Renal pelvis (tissue), 1 donor: ENCODE measurements at regions not wholly inside any gene's neighbourhood (a gene's known extent, or its start where the extent isn't known, plus 50 kb on each side); places are given as distances from the start of the nearest gene placed in this dataset.
A peak's percentile ranks its signal among the peaks of the same experiment; 100 is the strongest.
"Not testable (repeated sequence)": the region's sequence is repeated elsewhere in the genome, so short reads cannot be mapped to it uniquely, and the experiment has no call there.

ENCODE experiments used
- DNase-seq: peaks from one replicate; pipeline ENCODE4 v3.0.0-alpha.2; 2013

DNA sequence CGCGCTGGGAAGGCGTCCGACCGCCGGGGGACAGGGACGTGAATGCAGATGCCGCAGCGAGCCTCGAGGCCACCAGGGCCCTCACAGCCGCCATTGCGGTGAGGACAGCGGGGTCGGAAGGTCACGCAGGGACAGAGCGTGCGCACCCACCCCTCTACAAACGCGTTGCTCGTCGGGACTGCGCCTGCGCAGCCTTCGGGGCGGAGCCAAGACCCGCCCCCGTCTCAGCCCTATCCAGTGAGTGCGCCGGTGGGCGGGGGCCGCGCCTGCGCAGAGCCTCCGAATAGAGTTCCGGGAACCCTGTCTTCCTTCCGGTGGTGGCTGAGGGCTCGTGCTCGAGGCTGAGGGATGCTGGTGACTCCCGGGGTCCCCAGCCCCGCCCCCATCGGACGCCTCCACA, 5393.1 kb upstream of the TPTE start:
- DNase-seq, result peak; percentile 81

DNA sequence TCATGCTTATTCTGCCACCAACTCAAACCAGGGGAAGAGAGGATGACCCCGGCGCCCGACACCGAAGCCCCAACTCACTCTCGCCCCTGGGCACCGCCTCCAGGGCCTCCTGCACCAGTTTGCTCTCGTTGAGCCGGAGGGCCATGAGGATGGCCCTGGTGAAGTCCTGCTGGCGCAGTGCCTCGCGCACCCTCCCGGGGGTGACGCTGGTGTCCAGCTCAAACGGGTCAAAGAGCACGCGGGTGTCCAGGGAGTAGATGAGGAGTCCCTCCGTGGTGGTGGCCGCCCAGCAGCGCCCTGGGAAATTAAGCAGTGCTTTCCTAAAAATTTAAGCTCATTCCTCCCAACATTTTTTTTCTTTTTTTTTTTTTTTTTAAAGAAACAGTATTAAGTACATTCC, 5387.6 kb upstream of the TPTE start:
- DNase-seq, result not testable (repeated sequence)

DNA sequence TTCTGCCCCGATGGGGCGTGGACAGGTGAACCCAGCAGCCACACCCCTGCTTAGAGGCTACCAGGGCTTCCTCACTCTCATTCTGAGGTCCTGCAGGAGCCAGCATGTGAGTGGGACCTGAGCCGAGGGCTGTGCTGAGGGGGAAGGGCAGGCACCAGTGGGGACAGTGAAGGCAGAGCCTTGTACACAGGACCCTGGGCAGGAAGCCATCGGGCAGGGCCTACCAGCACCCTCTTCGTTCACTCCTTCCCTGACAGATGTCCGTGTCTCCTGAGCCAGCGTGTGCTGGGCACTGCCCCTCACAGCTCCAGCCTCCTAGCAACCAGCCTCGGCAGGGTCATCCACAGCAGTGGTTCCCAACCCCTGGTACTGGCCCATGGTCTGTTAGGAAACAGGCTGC, 5385.0 kb upstream of the TPTE start:
- DNase-seq, result not testable (repeated sequence)

GRCh38 chr21:5137006-5137405, 5384.4 kb upstream of the TPTE start:
- DNase-seq, result not testable (repeated sequence)

- not testable (repeated sequence) for DNase-seq
These were observed 5382.7 kb upstream of the TPTE start for GRCh38 chr21:5138687-5139086.

DNA sequence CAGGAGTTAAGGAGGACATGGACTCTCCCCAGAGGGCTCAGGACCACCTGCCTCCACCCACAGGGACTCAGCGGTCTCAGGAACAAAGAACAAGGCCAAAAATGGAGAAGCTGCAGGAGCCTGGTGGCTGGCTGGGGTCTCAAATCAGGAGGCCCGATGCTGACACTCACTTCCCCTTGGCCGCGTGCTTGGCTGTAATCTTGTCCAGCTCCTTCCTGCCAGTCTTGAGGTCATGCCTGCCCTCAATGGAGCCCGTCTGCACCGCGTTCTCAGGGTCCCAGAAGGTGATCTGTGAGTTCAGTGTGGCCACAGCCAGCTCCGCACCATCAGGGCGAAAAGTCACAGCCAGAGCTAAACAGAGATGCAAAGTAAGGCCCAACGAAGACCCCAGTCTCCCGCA, 5381.9 kb upstream of the TPTE start:
- DNase-seq, result not testable (repeated sequence)

- not testable (repeated sequence) for DNase-seq
These were observed 5378.4 kb upstream of the TPTE start for GRCh38 chr21:5143011-5143410.

GRCh38 chr21:5144731-5145130, 5376.7 kb upstream of the TPTE start:
- not testable (repeated sequence) for DNase-seq

DNA sequence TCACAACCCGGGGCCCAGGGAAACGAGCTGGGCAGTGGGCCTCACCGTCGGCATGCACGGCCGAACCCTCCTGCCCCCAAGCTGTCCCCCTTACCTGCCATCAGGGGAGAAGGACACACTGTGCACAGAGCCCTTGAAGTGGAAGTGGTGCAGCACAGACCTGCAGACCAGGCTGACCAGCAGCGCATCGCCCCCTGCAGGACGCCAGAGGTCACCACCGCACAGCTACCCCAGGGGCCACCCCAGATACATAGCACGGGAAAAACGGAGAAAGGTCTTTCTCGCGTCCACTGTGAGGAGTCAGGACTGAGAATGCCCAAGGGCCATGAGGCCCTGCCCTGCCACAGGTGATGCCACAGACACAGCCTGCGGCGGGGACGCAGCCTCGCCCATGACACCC, 5373.7 kb upstream of the TPTE start:
- DNase-seq, result not testable (repeated sequence)

DNA sequence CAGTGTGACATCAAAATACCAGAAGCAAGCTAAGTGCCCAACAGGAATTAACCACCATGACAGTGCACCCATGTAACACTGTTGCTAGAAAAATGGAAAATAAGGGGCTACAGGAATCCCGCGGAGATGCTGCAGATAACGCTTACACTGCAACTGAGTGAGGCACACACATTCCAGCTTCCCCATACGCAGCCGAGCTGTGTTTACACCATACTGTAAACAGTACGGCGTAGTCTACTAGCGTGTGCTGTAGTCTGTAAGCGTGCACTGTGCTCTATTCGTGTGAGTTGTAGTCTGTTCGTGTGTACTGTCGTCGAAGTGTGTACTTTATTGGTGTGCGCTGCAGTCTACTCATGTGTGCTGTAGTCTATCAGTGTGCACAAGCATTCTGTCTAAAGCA, 5372.2 kb upstream of the TPTE start:
- not testable (repeated sequence) for DNase-seq

DNA sequence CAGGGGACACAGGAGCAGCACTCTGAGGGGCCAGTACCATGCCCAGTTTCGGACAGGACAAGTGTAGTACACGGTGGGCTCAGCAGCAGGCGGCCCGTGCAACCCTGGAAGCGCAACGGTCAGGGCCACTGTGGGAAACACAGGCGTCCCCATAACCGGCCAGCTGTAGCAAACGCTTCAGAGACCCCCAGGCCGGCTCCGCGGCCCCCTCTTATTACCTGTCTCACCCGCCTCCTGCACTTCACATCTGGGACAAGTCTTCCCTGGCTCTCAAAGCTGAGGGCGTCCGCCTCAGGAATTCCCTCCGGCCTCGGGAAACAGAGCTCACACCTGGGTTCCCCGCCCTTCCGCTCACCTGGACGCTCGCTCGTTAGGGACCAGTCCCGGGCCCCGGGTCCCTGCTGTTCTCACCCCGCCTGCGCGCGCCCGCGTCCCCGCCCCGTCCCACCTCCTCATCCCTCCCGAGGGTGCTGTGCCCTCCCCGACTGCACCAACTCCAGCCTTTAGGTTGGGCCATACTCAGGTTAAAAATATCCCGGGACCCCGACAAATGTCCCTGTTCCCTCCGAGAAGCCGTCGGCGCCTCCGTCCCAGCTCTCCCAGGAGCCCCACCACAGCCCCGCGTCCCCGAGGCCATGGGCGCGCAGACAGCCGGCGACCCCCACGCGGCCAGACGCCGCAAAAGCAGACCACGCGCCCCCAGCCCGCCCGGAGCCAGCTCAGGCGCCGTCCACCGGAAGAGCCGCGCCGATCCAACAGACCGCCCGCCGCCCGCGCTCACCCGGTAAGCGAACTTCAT, 5367.3 kb upstream of the TPTE start:
- not testable (repeated sequence) for DNase-seq

GRCh38 chr21:5154641-5154982, 5366.8 kb upstream of the TPTE start:
- peak; percentile 65 for DNase-seq

DNA sequence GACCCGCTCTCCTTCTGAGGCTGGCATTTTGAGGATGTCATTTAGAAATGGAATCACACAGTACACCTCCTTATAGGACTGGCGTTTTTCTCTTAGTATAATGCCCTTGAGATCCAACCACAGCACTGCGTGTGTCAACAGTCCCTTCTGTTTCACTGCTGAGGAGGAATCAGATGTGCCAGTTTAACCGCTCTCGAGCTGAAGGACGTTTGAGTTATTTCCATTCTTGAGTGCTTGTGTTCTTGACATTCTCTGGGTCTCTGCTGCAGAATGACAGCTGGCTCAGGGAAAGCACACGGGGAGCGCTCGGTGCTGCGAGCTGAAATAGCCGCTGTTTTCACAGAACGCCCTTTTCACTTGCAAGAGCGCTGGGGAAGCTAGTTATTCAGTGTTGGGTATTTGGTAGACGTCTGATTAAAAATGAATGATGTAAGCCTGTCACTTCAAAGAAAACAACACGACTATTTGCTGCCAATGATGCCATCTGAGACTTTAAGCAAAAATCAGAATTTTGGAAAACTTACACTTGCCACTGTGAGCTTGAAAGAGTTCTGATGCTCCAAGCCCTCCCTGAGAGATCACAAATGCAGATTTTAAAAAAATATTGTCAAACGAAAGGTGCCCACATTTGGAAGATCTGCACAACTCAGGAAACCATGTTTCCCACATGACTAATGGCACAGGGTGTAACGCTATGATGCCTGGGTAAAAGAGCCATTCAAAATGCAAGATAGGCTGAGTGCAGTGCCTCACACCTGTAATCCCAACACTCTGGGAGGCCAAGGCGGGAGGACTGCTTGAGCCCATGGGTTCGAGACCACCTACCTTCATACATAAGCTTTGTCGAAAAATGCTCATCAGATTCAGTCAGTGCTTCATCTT, 5358.4 kb upstream of the TPTE start:
- DNase-seq, result not testable (repeated sequence)

- DNase-seq, result not testable (repeated sequence)
These were observed 5355.6 kb upstream of the TPTE start for GRCh38 chr21:5165829-5166228.
